ENCODE measurements at regions not wholly inside any gene's neighbourhood (a gene's known extent, or its start where the extent isn't known, plus 50 kb on each side); places are given as distances from the start of the nearest gene placed in this dataset.

GRCh38 chr14:49367696-49368095 is 218.5 kb downstream of the RPS29 start:
- no peak for ATAC-seq (ENCODE audit: insufficient number of reproducible peaks, low FRiP score, low read depth)
- no peaks in the 10 kb centered on the region for H3K36me3 ChIP-seq
- DNase-seq (ENCODE audit: low spot score), result no peak
- no peak for TF ChIP-seq CTCF (IDR thresholded peaks at IDR 0.05)
- H3K27me3 ChIP-seq (replicated peaks; ENCODE audit: insufficient read depth), result no peaks in the 10 kb centered on the region
- no peaks in the 10 kb centered on the region for H3K4me1 ChIP-seq (ENCODE audit: control insufficient read depth in 1 of 2, low read depth in 2 of 2)
- H3K27ac ChIP-seq, result no peak overlapping the region
- no peak overlapping the region for H3K4me3 ChIP-seq
- H3K9me3 ChIP-seq, result no peaks in the 10 kb centered on the region

- H3K36me3 ChIP-seq, result no peaks in the 10 kb centered on the region
- no peak for TF ChIP-seq CTCF (IDR thresholded peaks at IDR 0.05)
- no peak for ATAC-seq (ENCODE audit: insufficient number of reproducible peaks, low FRiP score, low read depth)
Observed at GRCh38 chr14:49366416-49366815, 219.8 kb downstream of the RPS29 start.

GRCh38 chr14:49364752-49365117 is 221.4 kb downstream of the RPS29 start:
- H3K4me1 ChIP-seq (ENCODE audit: control insufficient read depth in 1 of 2, low read depth in 2 of 2), result no peaks in the 10 kb centered on the region
- no peak for DNase-seq (ENCODE audit: low spot score)
- ATAC-seq (ENCODE audit: insufficient number of reproducible peaks, low FRiP score, low read depth), result no peak
- H3K4me3 ChIP-seq, result no peak overlapping the region
- H3K9me3 ChIP-seq, result no peaks in the 10 kb centered on the region
- no peak for TF ChIP-seq CTCF (IDR thresholded peaks at IDR 0.05)
- H3K36me3 ChIP-seq, result no peaks in the 10 kb centered on the region
- H3K27ac ChIP-seq, result no peak overlapping the region
- H3K27me3 ChIP-seq (replicated peaks; ENCODE audit: insufficient read depth), result no peaks in the 10 kb centered on the region

More at GRCh38 chr14:49366416-49366815, 219.8 kb downstream of the RPS29 start:
- H3K4me1 ChIP-seq (ENCODE audit: control insufficient read depth in 1 of 2, low read depth in 2 of 2), result no peaks in the 10 kb centered on the region
- DNase-seq (ENCODE audit: low spot score), result no peak
- H3K27ac ChIP-seq, result no peak overlapping the region
- no peaks in the 10 kb centered on the region for H3K9me3 ChIP-seq
- no peak overlapping the region for H3K4me3 ChIP-seq
- no peaks in the 10 kb centered on the region for H3K27me3 ChIP-seq (replicated peaks; ENCODE audit: insufficient read depth)

- H3K27ac ChIP-seq, result no peak overlapping the region
- H3K4me1 ChIP-seq (ENCODE audit: control insufficient read depth in 1 of 2, low read depth in 2 of 2), result no peaks in the 10 kb centered on the region
- no peak overlapping the region for H3K4me3 ChIP-seq
- no peaks in the 10 kb centered on the region for H3K27me3 ChIP-seq (replicated peaks; ENCODE audit: insufficient read depth)
- TF ChIP-seq CTCF (IDR thresholded peaks at IDR 0.05), result no peak
- H3K9me3 ChIP-seq, result no peaks in the 10 kb centered on the region
- ATAC-seq (ENCODE audit: insufficient number of reproducible peaks, low FRiP score, low read depth) (no peak), DNase-seq (ENCODE audit: low spot score) (no peak)
- no peaks in the 10 kb centered on the region for H3K36me3 ChIP-seq
Observed at GRCh38 chr14:49363821-49364751, 222.1 kb downstream of the RPS29 start.

GRCh38 chr14:49362916-49363315 is 223.3 kb downstream of the RPS29 start:
- no peak for ATAC-seq (ENCODE audit: insufficient number of reproducible peaks, low FRiP score, low read depth)
- Histone ChIP-seq H3K36me3 (no peaks in the 10 kb centered on the region), H3K4me3 (no peak overlapping the region), H3K27ac (no peak overlapping the region), H3K27me3 (replicated peaks; ENCODE audit: insufficient read depth) (no peaks in the 10 kb centered on the region), H3K4me1 (ENCODE audit: control insufficient read depth in 1 of 2, low read depth in 2 of 2) (no peaks in the 10 kb centered on the region), H3K9me3 (no peaks in the 10 kb centered on the region)
- no peak for TF ChIP-seq CTCF (IDR thresholded peaks at IDR 0.05)
- no peak for DNase-seq (ENCODE audit: low spot score)
